Panc1 (cell line): ENCODE measurements at regions not wholly inside any gene's neighbourhood (a gene's known extent, or its start where the extent isn't known, plus 50 kb on each side); places are given as distances from the start of the nearest gene placed in this dataset.

Experiments
- ATAC-seq: fragments of 200-7000 bp; cut with Tn5 transposase; 2 replicates; pipeline ENCODE4 v1.9.1; 2020; ENCODE audit warnings: mild to moderate bottlenecking, moderate library complexity
- BruUV-seq: library from RNA; stranded (reverse); fragments of 400-500 nt; replicated peaks from 2 replicates; lab custom pipeline; 2021; lab: Mats Ljungman, UMichigan
- CTCF ChIA-PET: fragments of 300-600 bp; sonication (Branson Sonifier 250); formaldehyde crosslinking; loops from one replicate; lab custom pipeline; 2022; ENCODE audit warnings: antibody characterized with exemption; lab: Charles Lee
- POLR2A ChIA-PET: fragments of 300-600 bp; sonication (Branson Sonifier 250); formaldehyde crosslinking; loops from one replicate; lab custom pipeline; 2022; ENCODE audit warnings: antibody characterized with exemption; lab: Charles Lee
- DNase-seq: peaks from one replicate; pipeline ENCODE4 v3.0.0-alpha.2; 2010; ENCODE audit warnings: low read depth, low spot score
- H3K27ac ChIP-seq: 2 replicates; pipeline ENCODE4 v1.5.1; 2011; ENCODE audit warnings: mild to moderate bottlenecking, low read length, inconsistent platforms
- H3K27me3 ChIP-seq: fragments of 200-500 bp; sonication (Bioruptor generic); 2 replicates; pipeline ENCODE4 v1.6.0; 2014; ENCODE audit warnings: low read length, inconsistent platforms; ENCODE audit not compliant: control insufficient read depth, insufficient read depth
- H3K36me3 ChIP-seq: fragments of 200-500 bp; sonication (Bioruptor generic); 2 replicates; pipeline ENCODE4 v1.5.1; 2014; ENCODE audit warnings: inconsistent platforms, mild to moderate bottlenecking, low read length, moderate library complexity; ENCODE audit not compliant: control insufficient read depth, insufficient read depth
- H3K4me1 ChIP-seq: 2 replicates; pipeline ENCODE4 v1.5.1; 2011; ENCODE audit warnings: inconsistent platforms, mild to moderate bottlenecking, low read length, moderate library complexity; ENCODE audit not compliant: control insufficient read depth, insufficient read depth
- H3K4me3 ChIP-seq, 2 experiments: 2 replicates each; pipeline ENCODE4 v1.5.1; 2011 to 2012; ENCODE audit warnings: low read depth in 2 of 2, low read length in 2 of 2, mild to moderate bottlenecking in 2 of 2, inconsistent platforms in 1 of 2, moderate library complexity in 1 of 2
- H3K9me3 ChIP-seq: fragments of 200-500 bp; sonication (Bioruptor generic); 2 replicates; pipeline ENCODE4 v1.5.1; 2014; ENCODE audit warnings: low read depth, mild to moderate bottlenecking, inconsistent platforms, low read length, moderate library complexity; ENCODE audit not compliant: control insufficient read depth, insufficient read depth
- CTCF ChIP-seq: fragments of 450-650 bp; IDR thresholded peaks from 2 replicates; pipeline ENCODE4 v1.5.1; 2017; ENCODE audit warnings: mild to moderate bottlenecking
- POLR2AphosphoS5 ChIP-seq: IDR thresholded peaks from 2 replicates; pipeline ENCODE4 v1.6.1; 2012; ENCODE audit warnings: mild to moderate bottlenecking, low read depth, low read length, moderate library complexity
- REST ChIP-seq, 2 experiments: IDR thresholded peaks; 2 replicates each; pipeline ENCODE4 v1.6.1; 2011 to 2012; ENCODE audit warnings: low read depth in 2 of 2, control low read depth in 1 of 2, low read length in 1 of 2, mild to moderate bottlenecking in 1 of 2, moderate library complexity in 1 of 2; ENCODE audit not compliant: insufficient read depth in 1 of 2
- SIN3A ChIP-seq: IDR thresholded peaks from 2 replicates; pipeline ENCODE4 v1.6.1; 2012; ENCODE audit warnings: low read depth, mild to moderate bottlenecking, low read length, moderate library complexity, borderline replicate concordance; ENCODE audit not compliant: insufficient read depth
- TCF7L2 ChIP-seq: IDR thresholded peaks from 2 replicates; pipeline ENCODE4 v1.6.1; 2011; ENCODE audit warnings: mild to moderate bottlenecking, low read depth, low read length, inconsistent platforms
- in situ Hi-C: cut with HindIII; loops from 2 replicates; pipeline ENCODE4 v1.10.0; 2016; ENCODE audit warnings: low sequenced_read_pairs, low pct_unique_long_range_greater_than_20kb
- intact Hi-C: fragments of 100-400 bp; cut with micrococcal nuclease; formaldehyde crosslinking; loops from one replicate; pipeline ENCODE4 v1.10.0; 2022; ENCODE audit not compliant: unreplicated experiment

GRCh38 chr1:168396508-168396907 lies 115.8 kb downstream of the TBX19 start:
- Histone ChIP-seq H3K4me1 (peaks cover 2% of the 10 kb centered on the region; the same call in 1 of the 2 replicates), H3K27me3 (peaks cover 3% of the 10 kb centered on the region), H3K9me3 (no peaks in the 10 kb centered on the region), H3K36me3 (no peaks in the 10 kb centered on the region), H3K4me3 (no peak overlapping the region), H3K27ac (no peak overlapping the region)
- BruUV-seq: no TSS peak
- ChIA-PET CTCF (no interaction called here), POLR2A (interaction anchor here (0.8 kb wide), 1 partner anchor 24 kb away, joined by 4 read pairs; no protein-coding TSS in a partner anchor)
- DNase-seq: no peak
- TF ChIP-seq TCF7L2 (no peak), REST (IDR thresholded peaks at IDR 0.05; ENCODE audit: insufficient read depth in 1 of 2, low read depth in 2 of 2, low read length in 1 of 2) (no peak), CTCF (no peak), SIN3A (no peak), POLR2AphosphoS5 (no peak)
- in situ Hi-C loops: no loop called here
- no peak for ATAC-seq
- intact Hi-C loops: no loop called here

- ChIA-PET CTCF (no interaction called here), POLR2A (no interaction called here)
- H3K4me1 ChIP-seq: peaks cover 4% of the 10 kb centered on the region
- DNase-seq: no peak
- in situ Hi-C loops (no loop called here), intact Hi-C loops (no loop called here)
- no peaks in the 10 kb centered on the region for H3K36me3 ChIP-seq
- peaks cover 3% of the 10 kb centered on the region for H3K27me3 ChIP-seq
- H3K4me3 ChIP-seq: no peak overlapping the region
- H3K9me3 ChIP-seq: no peaks in the 10 kb centered on the region
- no TSS peak for BruUV-seq
- ATAC-seq: no peak
- H3K27ac ChIP-seq: no peak overlapping the region
- TF ChIP-seq CTCF (no peak), SIN3A (no peak), POLR2AphosphoS5 (no peak), TCF7L2 (no peak), REST (IDR thresholded peaks at IDR 0.05; ENCODE audit: insufficient read depth in 1 of 2, low read depth in 2 of 2, low read length in 1 of 2) (no peak)
Measured at GRCh38 chr1:168394858-168395257, 114.2 kb downstream of the TBX19 start.
